ENCODE measurements at regions not wholly inside any gene's neighbourhood (a gene's known extent, or its start where the extent isn't known, plus 50 kb on each side); places are given as distances from the start of the nearest gene placed in this dataset.

DNA sequence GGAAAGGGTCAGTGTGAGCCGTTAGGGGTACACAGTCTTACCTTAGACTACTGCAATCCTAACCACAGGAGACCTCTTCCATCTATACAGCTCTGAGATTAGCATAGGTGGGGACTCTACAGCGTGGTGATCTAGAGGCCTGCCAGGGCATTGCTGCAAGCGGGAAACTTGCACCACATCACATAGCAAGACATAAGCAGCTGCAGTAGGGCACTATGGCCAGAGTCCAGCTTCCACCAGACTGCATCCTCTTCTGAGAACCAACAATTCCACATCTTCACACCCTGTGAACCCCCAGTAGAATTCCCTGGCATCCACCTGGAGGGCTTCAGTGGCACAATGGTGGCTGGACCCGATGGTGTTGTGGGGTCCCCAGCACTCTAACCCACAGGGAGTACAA, 1564.3 kb upstream of the PRR20A start:
- TF ChIP-seq, protein P1, sequence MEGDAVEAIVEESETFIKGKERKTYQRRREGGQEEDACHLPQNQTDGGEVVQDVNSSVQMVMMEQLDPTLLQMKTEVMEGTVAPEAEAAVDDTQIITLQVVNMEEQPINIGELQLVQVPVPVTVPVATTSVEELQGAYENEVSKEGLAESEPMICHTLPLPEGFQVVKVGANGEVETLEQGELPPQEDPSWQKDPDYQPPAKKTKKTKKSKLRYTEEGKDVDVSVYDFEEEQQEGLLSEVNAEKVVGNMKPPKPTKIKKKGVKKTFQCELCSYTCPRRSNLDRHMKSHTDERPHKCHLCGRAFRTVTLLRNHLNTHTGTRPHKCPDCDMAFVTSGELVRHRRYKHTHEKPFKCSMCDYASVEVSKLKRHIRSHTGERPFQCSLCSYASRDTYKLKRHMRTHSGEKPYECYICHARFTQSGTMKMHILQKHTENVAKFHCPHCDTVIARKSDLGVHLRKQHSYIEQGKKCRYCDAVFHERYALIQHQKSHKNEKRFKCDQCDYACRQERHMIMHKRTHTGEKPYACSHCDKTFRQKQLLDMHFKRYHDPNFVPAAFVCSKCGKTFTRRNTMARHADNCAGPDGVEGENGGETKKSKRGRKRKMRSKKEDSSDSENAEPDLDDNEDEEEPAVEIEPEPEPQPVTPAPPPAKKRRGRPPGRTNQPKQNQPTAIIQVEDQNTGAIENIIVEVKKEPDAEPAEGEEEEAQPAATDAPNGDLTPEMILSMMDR (IDR thresholded peaks at IDR 0.05; ENCODE audit: extremely low read depth in 1 of 2, insufficient read depth in 1 of 2, low read depth in 1 of 2, low read length in 2 of 2) = no peak
- TF ChIP-seq, protein P2, sequence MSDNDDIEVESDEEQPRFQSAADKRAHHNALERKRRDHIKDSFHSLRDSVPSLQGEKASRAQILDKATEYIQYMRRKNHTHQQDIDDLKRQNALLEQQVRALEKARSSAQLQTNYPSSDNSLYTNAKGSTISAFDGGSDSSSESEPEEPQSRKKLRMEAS (IDR thresholded peaks at IDR 0.05; ENCODE audit: insufficient read depth, insufficient read length) = no peak
- TF ChIP-seq EZH2 (IDR thresholded peaks at IDR 0.05; ENCODE audit: borderline replicate concordance, low read depth, low read length, severe bottlenecking) = no peak
- TF ChIP-seq POLR2AphosphoS5 (IDR thresholded peaks at IDR 0.05; ENCODE audit: insufficient read depth, low read depth, low read length) = no peak
- TF ChIP-seq JUN (IDR thresholded peaks at IDR 0.05; ENCODE audit: borderline replicate concordance, insufficient read depth, insufficient read length, low read depth) = no peak
- TF ChIP-seq GATA2 (IDR thresholded peaks at IDR 0.05; ENCODE audit: insufficient read depth, insufficient read length, low read depth, low read length) = no peak
- no peak for TF ChIP-seq POLR2A (IDR thresholded peaks at IDR 0.05; ENCODE audit: low read depth, low read length)
- TF ChIP-seq FOS (IDR thresholded peaks at IDR 0.05; ENCODE audit: borderline replicate concordance, insufficient read depth, low read length) = no peak
